IMR-90 (cell line): ENCODE measurements at regions not wholly inside any gene's neighbourhood (a gene's known extent, or its start where the extent isn't known, plus 50 kb on each side); places are given as distances from the start of the nearest gene placed in this dataset.

Experiments used
- ATAC-seq: fragments of 200-7000 bp; cut with Tn5 transposase; 2 replicates; pipeline ENCODE4 v1.9.1; 2020; ENCODE audit warnings: low read depth, mild to moderate bottlenecking, moderate library complexity
- BruUV-seq: library from RNA; stranded (reverse); fragments of 400-500 nt; replicated peaks from 2 replicates; lab custom pipeline; 2021; lab: Mats Ljungman, UMichigan
- CTCF ChIA-PET: fragments of 300-600 bp; formaldehyde crosslinking; extraction: SDS; loops from one replicate; lab custom pipeline; 2021; ENCODE audit warnings: antibody characterized with exemption; lab: Yijun Ruan, JAX
- POLR2A ChIA-PET: fragments of 300-600 bp; sonication (Branson Sonifier 250); formaldehyde crosslinking; loops from one replicate; lab custom pipeline; 2022; ENCODE audit warnings: antibody characterized with exemption; ENCODE audit not compliant: unreplicated experiment; lab: Charles Lee
- DNase-seq: peaks from one replicate; pipeline ENCODE4 v3.0.0; 2013
- H2AFZ ChIP-seq: replicated peaks from 2 replicates; pipeline ENCODE3; 2013; ENCODE audit warnings: low read length, mild to moderate bottlenecking; ENCODE audit not compliant: poor library complexity
- H2AK5ac ChIP-seq: 2 replicates; pipeline ENCODE4 v1.6.1; 2013; ENCODE audit warnings: low read depth, low read length, inconsistent platforms
- H2AK9ac ChIP-seq: replicated peaks from 2 replicates; pipeline ENCODE3; 2013; ENCODE audit warnings: mild to moderate bottlenecking, low read depth, low read length, moderate library complexity; ENCODE audit not compliant: poor library complexity
- H2BK120ac ChIP-seq: 2 replicates; pipeline ENCODE4 v1.6.1; 2013; ENCODE audit warnings: low read depth, low read length, inconsistent platforms
- H2BK15ac ChIP-seq: 3 replicates; pipeline ENCODE4 v1.6.1; 2013; ENCODE audit warnings: low read depth, low read length, inconsistent platforms
- H2BK20ac ChIP-seq: 2 replicates; pipeline ENCODE4 v1.6.1; 2013; ENCODE audit warnings: low read depth, mild to moderate bottlenecking, inconsistent platforms, low read length, moderate library complexity
- H2BK5ac ChIP-seq: 2 replicates; pipeline ENCODE4 v1.6.1; 2013; ENCODE audit warnings: mild to moderate bottlenecking, low read depth, low read length, inconsistent platforms; ENCODE audit not compliant: poor library complexity, severe bottlenecking
- H3K14ac ChIP-seq: replicated peaks from 2 replicates; pipeline ENCODE4 v1.6.1; 2013; ENCODE audit warnings: low read depth, low read length, inconsistent platforms
- H3K18ac ChIP-seq: 2 replicates; pipeline ENCODE4 v1.6.1; 2013; ENCODE audit warnings: low read depth, low read length, control low read depth
- H3K23ac ChIP-seq: 2 replicates; pipeline ENCODE4 v1.6.1; 2013; ENCODE audit warnings: low read depth, low read length, inconsistent platforms
- H3K27ac ChIP-seq: 2 replicates; pipeline ENCODE4 v1.5.1; 2013; ENCODE audit warnings: mild to moderate bottlenecking, control low read depth, low read length; ENCODE audit not compliant: insufficient read depth
- H3K27me3 ChIP-seq: 2 replicates; pipeline ENCODE4 v1.6.1; 2013; ENCODE audit warnings: low read length; ENCODE audit not compliant: control insufficient read depth, insufficient read depth
- H3K36me3 ChIP-seq: 2 replicates; pipeline ENCODE4 v1.6.1; 2013; ENCODE audit warnings: low read length, mixed read lengths; ENCODE audit not compliant: control insufficient read depth, insufficient read depth
- H3K4ac ChIP-seq: 2 replicates; pipeline ENCODE4 v1.6.1; 2013; ENCODE audit warnings: low read depth, low read length, inconsistent platforms
- H3K4me1 ChIP-seq: 2 replicates; pipeline ENCODE4 v1.6.1; 2013; ENCODE audit warnings: low read length, mixed read lengths; ENCODE audit not compliant: control insufficient read depth, insufficient read depth
- H3K4me2 ChIP-seq: 2 replicates; pipeline ENCODE4 v1.6.1; 2013; ENCODE audit warnings: low read depth, mild to moderate bottlenecking, control low read depth, low read length, moderate library complexity
- H3K4me3 ChIP-seq: 2 replicates; pipeline ENCODE4 v1.5.1; 2013; ENCODE audit warnings: low read depth, mild to moderate bottlenecking, control low read depth, low read length, moderate library complexity; ENCODE audit not compliant: insufficient read depth
- H3K56ac ChIP-seq: 2 replicates; pipeline ENCODE4 v1.6.1; 2013; ENCODE audit warnings: low read length, inconsistent platforms; ENCODE audit not compliant: insufficient read depth; ENCODE audit errors: extremely low read depth
- H3K79me1 ChIP-seq, 2 experiments: 2 replicates each; pipeline ENCODE4 v1.6.1; 2013; ENCODE audit warnings: low read length in 2 of 2, inconsistent platforms in 1 of 2, low read depth in 1 of 2
- H3K9ac ChIP-seq: 2 replicates; pipeline ENCODE4 v1.6.1; 2013; ENCODE audit warnings: low read depth, low read length, control low read depth
- H3K9me1 ChIP-seq: 2 replicates; pipeline ENCODE4 v1.6.1; 2013; ENCODE audit warnings: low read length, inconsistent platforms; ENCODE audit not compliant: insufficient read depth
- H3K9me3 ChIP-seq: 2 replicates; pipeline ENCODE4 v1.6.1; 2013; ENCODE audit warnings: low read length; ENCODE audit not compliant: control insufficient read depth, insufficient read depth
- H4K20me1 ChIP-seq: 2 replicates; pipeline ENCODE4 v1.6.1; 2013; ENCODE audit warnings: low read length, inconsistent platforms; ENCODE audit not compliant: insufficient read depth
- H4K5ac ChIP-seq: 2 replicates; pipeline ENCODE4 v1.6.1; 2013; ENCODE audit warnings: mild to moderate bottlenecking, low read depth, low read length, control low read depth
- H4K8ac ChIP-seq, 2 experiments: 2 replicates each; pipeline ENCODE4 v1.6.1; 2013; ENCODE audit warnings: low read depth in 2 of 2, low read length in 2 of 2, control low read depth in 1 of 2, inconsistent platforms in 1 of 2
- H4K91ac ChIP-seq: 2 replicates; pipeline ENCODE4 v1.6.1; 2013; ENCODE audit warnings: low read depth, low read length, inconsistent platforms; ENCODE audit not compliant: insufficient read depth
- BHLHE40 ChIP-seq: fragments of 150-350 bp; IDR thresholded peaks from 2 replicates; pipeline ENCODE4 v1.6.1; 2016; ENCODE audit warnings: mild to moderate bottlenecking, low read depth, low read length
- CEBPB ChIP-seq: IDR thresholded peaks from 2 replicates; pipeline ENCODE4 v1.6.1; 2012; ENCODE audit warnings: low read depth, low read length, improper control_type of control experiment
- CHD1 ChIP-seq: IDR thresholded peaks from 2 replicates; pipeline ENCODE4 v1.6.1; 2012; ENCODE audit warnings: low read depth, low read length, improper control_type of control experiment
- FOS ChIP-seq: fragments of 150-350 bp; IDR thresholded peaks from 2 replicates; pipeline ENCODE4 v1.6.1; 2016; ENCODE audit warnings: low read depth, low read length
- MAFK ChIP-seq: IDR thresholded peaks from 2 replicates; pipeline ENCODE4 v1.6.1; 2012; ENCODE audit warnings: low read depth, low read length, improper control_type of control experiment
- MAZ ChIP-seq: IDR thresholded peaks from 2 replicates; pipeline ENCODE4 v1.6.1; 2012; ENCODE audit warnings: low read depth, mild to moderate bottlenecking, low read length, improper control_type of control experiment, moderate library complexity, borderline replicate concordance
- MXI1 ChIP-seq: IDR thresholded peaks from 2 replicates; pipeline ENCODE4 v1.6.1; 2012; ENCODE audit warnings: low read depth, mild to moderate bottlenecking, low read length, moderate library complexity, borderline replicate concordance
- NFE2L2 ChIP-seq: fragments of 150-350 bp; IDR thresholded peaks from 2 replicates; pipeline ENCODE4 v1.6.1; 2016; ENCODE audit warnings: low read depth, mild to moderate bottlenecking, low read length
- POLR2A ChIP-seq: IDR thresholded peaks from 2 replicates; pipeline ENCODE4 v1.6.1; 2012; ENCODE audit warnings: mild to moderate bottlenecking, low read depth, low read length
- RAD21 ChIP-seq: IDR thresholded peaks from 2 replicates; pipeline ENCODE4 v1.6.1; 2012; ENCODE audit warnings: low read length, improper control_type of control experiment
- RCOR1 ChIP-seq: IDR thresholded peaks from 2 replicates; pipeline ENCODE4 v1.6.1; 2012; ENCODE audit warnings: mild to moderate bottlenecking, low read length, improper control_type of control experiment; ENCODE audit not compliant: insufficient replicate concordance
- RFX5 ChIP-seq: IDR thresholded peaks from 2 replicates; pipeline ENCODE4 v1.8.0; 2012; ENCODE audit warnings: low read depth, mild to moderate bottlenecking, low read length, moderate library complexity
- SMC3 ChIP-seq: fragments of 150-350 bp; IDR thresholded peaks from 2 replicates; pipeline ENCODE4 v1.6.1; 2016; ENCODE audit warnings: low read depth, mild to moderate bottlenecking, antibody characterized with exemption, low read length, moderate library complexity
- WGBS, 2 experiments: methylation state at CpG; one replicate each; pipeline versions ENCODE4 v1.1.5 to v1.1.7; 2013; ENCODE audit warnings: missing lambda C conversion rate in 2 of 2; ENCODE audit not compliant: insufficient read length in 1 of 2; ENCODE audit errors: extremely low coverage in 2 of 2; 5-methylcytosine and 5-hydroxymethylcytosine counted together
- dilution Hi-C: fragments of 300-500 bp; cut with HindIII; formaldehyde crosslinking; loops from one replicate; pipeline ENCODE4 v1.14.3; 2018; ENCODE audit warnings: low sequenced_read_pairs; ENCODE audit not compliant: unreplicated experiment
- in situ Hi-C: fragments of 300-500 bp; cut with MboI; formaldehyde crosslinking; loops from 3 replicates; pipeline ENCODE4 v1.14.3; 2019; ENCODE audit warnings: low sequenced_read_pairs, inconsistent platforms, mixed read lengths
- intact Hi-C: fragments of 100-400 bp; cut with micrococcal nuclease; formaldehyde crosslinking; loops from 2 replicates; pipeline ENCODE4 v1.10.0; 2022
- TF ChIP-seq, protein P1 (sequence below): fragments of 150-350 bp; IDR thresholded peaks from 2 replicates; pipeline ENCODE4 v1.6.1; 2016; ENCODE audit warnings: low read depth, mild to moderate bottlenecking, low read length, moderate library complexity, borderline replicate concordance
- TF ChIP-seq, protein P2 (sequence below): conservative IDR thresholded peaks from 2 replicates; pipeline ENCODE4 v1.5.1; 2012; ENCODE audit warnings: mild to moderate bottlenecking, low read depth, low read length, improper control_type of control experiment
- TF ChIP-seq, protein P3 (sequence below): fragments of 150-350 bp; IDR thresholded peaks from 2 replicates; pipeline ENCODE4 v1.6.1; 2017; ENCODE audit warnings: mild to moderate bottlenecking, antibody characterized with exemption, low read length, low read depth

DNA sequence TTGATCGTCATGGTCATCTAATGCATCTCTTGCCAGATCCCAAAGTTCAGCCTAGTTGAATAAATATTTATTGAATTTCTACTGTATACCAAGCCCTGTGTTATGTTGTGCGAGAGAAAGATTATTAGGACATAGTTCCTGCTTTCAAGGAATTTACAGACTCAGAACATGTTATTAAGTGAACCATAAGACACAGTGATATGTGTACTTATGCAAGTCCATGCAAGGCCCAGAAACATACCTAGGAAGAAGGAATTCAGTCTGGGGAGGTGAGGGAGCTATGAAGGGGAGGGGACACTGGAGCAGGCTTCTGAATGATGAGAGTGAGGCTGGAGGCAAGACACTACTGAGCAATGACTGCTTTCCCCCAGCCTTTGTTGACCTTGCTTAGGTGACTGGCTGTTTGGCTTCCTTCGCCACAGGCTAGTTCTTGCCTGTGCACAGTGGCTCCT is 81.4 kb downstream of the ACAA2 start:
- Histone ChIP-seq H3K4me1 (peaks cover 12% of the 10 kb centered on the region), H2BK120ac (no peak overlapping the region), H3K9me3 (no peaks in the 10 kb centered on the region), H3K18ac (no peak overlapping the region), H3K4me3 (no peak overlapping the region), H3K4me2 (no peak overlapping the region), H3K4ac (no peak overlapping the region), H2BK20ac (no peak overlapping the region), H4K20me1 (no peaks in the 10 kb centered on the region), H2BK5ac (no peak overlapping the region), H2AFZ (peak overlapping the region; percentile 27), H3K79me1 (no peaks in the 10 kb centered on the region), H4K91ac (no peak overlapping the region), H2BK15ac (no peak overlapping the region), H3K27me3 (peaks cover 11% of the 10 kb centered on the region), H4K5ac (no peak overlapping the region), H3K36me3 (no peaks in the 10 kb centered on the region), H2AK5ac (no peak overlapping the region), H3K9me1 (no peaks in the 10 kb centered on the region), H3K9ac (no peak overlapping the region), H2AK9ac (no peak overlapping the region), H3K23ac (no peak overlapping the region), H4K8ac (no peak overlapping the region), H3K27ac (no peak overlapping the region), H3K14ac (no peak overlapping the region), H3K56ac (no peak overlapping the region)
- WGBS, 2 experiments, result 80% methylated on average over 1 of the region's 3 CpGs; no CpG with 5 or more reads in 1 of the 2 experiments
- in situ Hi-C loops (no loop called here), intact Hi-C loops (no loop called here), dilution Hi-C loops (no loop called here)
- TF ChIP-seq CHD1 (no peak), BHLHE40 (no peak), RFX5 (no peak), FOS (no peak), POLR2A (no peak), RCOR1 (no peak), MXI1 (no peak), NFE2L2 (no peak), RAD21 (no peak), CEBPB (no peak), MAFK (no peak), SMC3 (no peak), MAZ (no peak)
- TF ChIP-seq, protein P1, sequence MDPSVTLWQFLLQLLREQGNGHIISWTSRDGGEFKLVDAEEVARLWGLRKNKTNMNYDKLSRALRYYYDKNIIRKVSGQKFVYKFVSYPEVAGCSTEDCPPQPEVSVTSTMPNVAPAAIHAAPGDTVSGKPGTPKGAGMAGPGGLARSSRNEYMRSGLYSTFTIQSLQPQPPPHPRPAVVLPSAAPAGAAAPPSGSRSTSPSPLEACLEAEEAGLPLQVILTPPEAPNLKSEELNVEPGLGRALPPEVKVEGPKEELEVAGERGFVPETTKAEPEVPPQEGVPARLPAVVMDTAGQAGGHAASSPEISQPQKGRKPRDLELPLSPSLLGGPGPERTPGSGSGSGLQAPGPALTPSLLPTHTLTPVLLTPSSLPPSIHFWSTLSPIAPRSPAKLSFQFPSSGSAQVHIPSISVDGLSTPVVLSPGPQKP, result no peak
- TF ChIP-seq, protein P2, sequence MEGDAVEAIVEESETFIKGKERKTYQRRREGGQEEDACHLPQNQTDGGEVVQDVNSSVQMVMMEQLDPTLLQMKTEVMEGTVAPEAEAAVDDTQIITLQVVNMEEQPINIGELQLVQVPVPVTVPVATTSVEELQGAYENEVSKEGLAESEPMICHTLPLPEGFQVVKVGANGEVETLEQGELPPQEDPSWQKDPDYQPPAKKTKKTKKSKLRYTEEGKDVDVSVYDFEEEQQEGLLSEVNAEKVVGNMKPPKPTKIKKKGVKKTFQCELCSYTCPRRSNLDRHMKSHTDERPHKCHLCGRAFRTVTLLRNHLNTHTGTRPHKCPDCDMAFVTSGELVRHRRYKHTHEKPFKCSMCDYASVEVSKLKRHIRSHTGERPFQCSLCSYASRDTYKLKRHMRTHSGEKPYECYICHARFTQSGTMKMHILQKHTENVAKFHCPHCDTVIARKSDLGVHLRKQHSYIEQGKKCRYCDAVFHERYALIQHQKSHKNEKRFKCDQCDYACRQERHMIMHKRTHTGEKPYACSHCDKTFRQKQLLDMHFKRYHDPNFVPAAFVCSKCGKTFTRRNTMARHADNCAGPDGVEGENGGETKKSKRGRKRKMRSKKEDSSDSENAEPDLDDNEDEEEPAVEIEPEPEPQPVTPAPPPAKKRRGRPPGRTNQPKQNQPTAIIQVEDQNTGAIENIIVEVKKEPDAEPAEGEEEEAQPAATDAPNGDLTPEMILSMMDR, result no peak
- TF ChIP-seq, protein P3, sequence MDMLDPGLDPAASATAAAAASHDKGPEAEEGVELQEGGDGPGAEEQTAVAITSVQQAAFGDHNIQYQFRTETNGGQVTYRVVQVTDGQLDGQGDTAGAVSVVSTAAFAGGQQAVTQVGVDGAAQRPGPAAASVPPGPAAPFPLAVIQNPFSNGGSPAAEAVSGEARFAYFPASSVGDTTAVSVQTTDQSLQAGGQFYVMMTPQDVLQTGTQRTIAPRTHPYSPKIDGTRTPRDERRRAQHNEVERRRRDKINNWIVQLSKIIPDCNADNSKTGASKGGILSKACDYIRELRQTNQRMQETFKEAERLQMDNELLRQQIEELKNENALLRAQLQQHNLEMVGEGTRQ, result no peak
- ATAC-seq (no peak), DNase-seq (no peak)
- no TSS peak for BruUV-seq
- ChIA-PET CTCF (no interaction called here), POLR2A (no interaction called here)
